Neuronal stem cell (in vitro differentiated cells): ENCODE measurements at regions not wholly inside any gene's neighbourhood (a gene's known extent, or its start where the extent isn't known, plus 50 kb on each side); places are given as distances from the start of the nearest gene placed in this dataset.

Experiments
- DNase-seq: peaks from one replicate; pipeline ENCODE4 v3.0.0-alpha.2; 2013; ENCODE audit warnings: low spot score
- H2AFZ ChIP-seq: one replicate; pipeline ENCODE4 v1.6.1; 2013; ENCODE audit warnings: mild to moderate bottlenecking, low read length, inconsistent platforms
- H2AK5ac ChIP-seq: 2 replicates; pipeline ENCODE4 v1.6.1; 2013; ENCODE audit warnings: low read depth, mild to moderate bottlenecking, inconsistent platforms, low read length, moderate library complexity, mixed read lengths
- H2BK120ac ChIP-seq: 2 replicates; pipeline ENCODE4 v1.6.1; 2013; ENCODE audit warnings: low read depth, mild to moderate bottlenecking, inconsistent platforms, low read length, moderate library complexity, mixed read lengths
- H2BK12ac ChIP-seq: one replicate; pipeline ENCODE4 v1.6.1; 2013; ENCODE audit warnings: low read length, inconsistent platforms
- H2BK15ac ChIP-seq: 2 replicates; pipeline ENCODE4 v1.6.1; 2013; ENCODE audit warnings: mild to moderate bottlenecking, low read length, inconsistent platforms, mixed read lengths
- H2BK5ac ChIP-seq: one replicate; pipeline ENCODE4 v1.6.1; 2013; ENCODE audit warnings: inconsistent platforms, mild to moderate bottlenecking, low read length, moderate library complexity
- H3K14ac ChIP-seq: one replicate; pipeline ENCODE4 v1.6.1; 2013; ENCODE audit warnings: low read length, inconsistent platforms
- H3K18ac ChIP-seq: 2 replicates; pipeline ENCODE4 v1.6.1; 2013; ENCODE audit warnings: low read length, inconsistent platforms
- H3K23ac ChIP-seq: 2 replicates; pipeline ENCODE4 v1.6.1; 2013; ENCODE audit warnings: low read depth, mild to moderate bottlenecking, mixed read lengths, low read length, inconsistent platforms; ENCODE audit not compliant: poor library complexity
- H3K27ac ChIP-seq: replicated peaks from 3 replicates; pipeline ENCODE4 v1.5.1; 2013; ENCODE audit warnings: low read length, inconsistent platforms
- H3K27me3 ChIP-seq, 3 experiments: 2 replicates each; pipeline ENCODE4 v1.6.1; 2013; ENCODE audit warnings: low read length in 3 of 3, mild to moderate bottlenecking in 2 of 3, inconsistent platforms in 1 of 3, low read depth in 1 of 3, mixed read lengths in 1 of 3, moderate library complexity in 1 of 3; ENCODE audit not compliant: control insufficient read depth in 3 of 3, insufficient read depth in 3 of 3
- H3K36me3 ChIP-seq, 2 donors: replicated peaks in 1 of 2; 2 replicates each; pipeline ENCODE4 v1.6.1; 2013; ENCODE audit warnings: low read length in 2 of 2; ENCODE audit not compliant: control insufficient read depth in 2 of 2, insufficient read depth in 2 of 2
- H3K4ac ChIP-seq: 2 replicates; pipeline ENCODE4 v1.6.1; 2013; ENCODE audit warnings: inconsistent platforms, mild to moderate bottlenecking, low read length, moderate library complexity
- H3K4me1 ChIP-seq, 2 donors: 1 replicate in 1 of 2; 2 replicates in 1 of 2; pipeline ENCODE4 v1.6.1; 2013; ENCODE audit warnings: low read length in 2 of 2, low read depth in 1 of 2; ENCODE audit not compliant: control insufficient read depth in 2 of 2, insufficient read depth in 1 of 2
- H3K4me2 ChIP-seq: one replicate; pipeline ENCODE4 v1.6.1; 2013; ENCODE audit warnings: mild to moderate bottlenecking, low read length, inconsistent platforms; ENCODE audit not compliant: insufficient read depth, poor library complexity, severe bottlenecking
- H3K4me3 ChIP-seq, 2 donors: 2 replicates each; pipeline ENCODE4 v1.5.1; 2013; ENCODE audit warnings: low read length in 2 of 2, mild to moderate bottlenecking in 2 of 2, inconsistent platforms in 1 of 2, moderate library complexity in 1 of 2
- H3K79me1 ChIP-seq: one replicate; pipeline ENCODE4 v1.6.1; 2013; ENCODE audit warnings: low read depth, mild to moderate bottlenecking, inconsistent platforms, low read length, moderate library complexity
- H3K9ac ChIP-seq: one replicate; pipeline ENCODE4 v1.6.1; 2013; ENCODE audit warnings: mild to moderate bottlenecking, low read depth, low read length, inconsistent platforms; ENCODE audit not compliant: poor library complexity
- H3K9me3 ChIP-seq, 2 donors: replicated peaks in 1 of 2; 2 replicates each; pipeline versions ENCODE3 to v1.6.1; 2013; ENCODE audit warnings: low read length in 2 of 2, mild to moderate bottlenecking in 2 of 2, inconsistent platforms in 1 of 2, low read depth in 1 of 2, mixed read lengths in 1 of 2, moderate library complexity in 1 of 2; ENCODE audit not compliant: control insufficient read depth in 2 of 2, insufficient read depth in 1 of 2
- H4K8ac ChIP-seq: one replicate; pipeline ENCODE4 v1.6.1; 2013; ENCODE audit warnings: low read depth, mild to moderate bottlenecking, inconsistent platforms, low read length, moderate library complexity
- H4K91ac ChIP-seq: one replicate; pipeline ENCODE4 v1.6.1; 2013; ENCODE audit warnings: low read length, low read depth, mild to moderate bottlenecking, inconsistent platforms; ENCODE audit not compliant: poor library complexity
- WGBS, 2 donors: extraction: QIAGEN DNeasy Blood & Tissue Kit; methylation state at CpG; one replicate each; pipeline ENCODE4 v1.1.7; 2013; ENCODE audit warnings: missing lambda C conversion rate in 2 of 2, mixed read lengths in 1 of 2; ENCODE audit not compliant: insufficient read length in 2 of 2, insufficient replicate concordance in 1 of 2; ENCODE audit errors: extremely low coverage in 2 of 2; 5-methylcytosine and 5-hydroxymethylcytosine counted together

- H3K4me1 ChIP-seq: peaks cover 0 to 11% of the 10 kb centered on the region in 2 donors
- no peaks in the 10 kb centered on the region for H3K36me3 ChIP-seq
- no peak overlapping the region for H3K14ac ChIP-seq
- H3K9me3 ChIP-seq: no peaks in the 10 kb centered on the region
- no peak overlapping the region for H3K23ac ChIP-seq
- DNase-seq: no peak
- no peaks in the 10 kb centered on the region for H3K79me1 ChIP-seq
- no peak overlapping the region for H2BK120ac ChIP-seq
- no peak overlapping the region for H3K4me3 ChIP-seq
- no peak overlapping the region for H2BK12ac ChIP-seq
- no peak overlapping the region for H3K18ac ChIP-seq
- no peak overlapping the region for H2BK5ac ChIP-seq
- WGBS, 2 donors: no CpG with 5 or more reads among the region's 1 CpG
- no peak overlapping the region for H4K91ac ChIP-seq
- H3K27ac ChIP-seq: no peak overlapping the region
- no peaks in the 10 kb centered on the region for H3K27me3 ChIP-seq
- H3K9ac ChIP-seq: no peak overlapping the region
- H2BK15ac ChIP-seq: no peak overlapping the region
- no peak overlapping the region for H3K4ac ChIP-seq
- H3K4me2 ChIP-seq: no peak overlapping the region
- no peak overlapping the region for H2AFZ ChIP-seq
- no peak overlapping the region for H4K8ac ChIP-seq
- no peak overlapping the region for H2AK5ac ChIP-seq
These were observed 681.3 kb upstream of the CDH2 start for GRCh38 chr18:28858248-28858647.

- H2AK5ac ChIP-seq: no peak overlapping the region
- no peak overlapping the region for H2BK120ac ChIP-seq
- H2BK5ac ChIP-seq: no peak overlapping the region
- no peak for DNase-seq
- no peak overlapping the region for H2BK15ac ChIP-seq
- no peak overlapping the region for H3K9ac ChIP-seq
- peaks cover 0 to 8% of the 10 kb centered on the region in 2 donors for H3K4me1 ChIP-seq
- no peak overlapping the region for H4K8ac ChIP-seq
- H3K27ac ChIP-seq: no peak overlapping the region
- no peak overlapping the region for H3K14ac ChIP-seq
- no peak overlapping the region for H3K4me3 ChIP-seq
- WGBS, 2 donors: no CpG with 5 or more reads among the region's 2 CpGs
- no peak overlapping the region for H3K4ac ChIP-seq
- no peak overlapping the region for H3K4me2 ChIP-seq
- H4K91ac ChIP-seq: no peak overlapping the region
- no peaks in the 10 kb centered on the region for H3K9me3 ChIP-seq
- no peaks in the 10 kb centered on the region for H3K27me3 ChIP-seq
- H2AFZ ChIP-seq: no peak overlapping the region
- H3K23ac ChIP-seq: no peak overlapping the region
- H3K18ac ChIP-seq: no peak overlapping the region
- H3K79me1 ChIP-seq: no peaks in the 10 kb centered on the region
- H3K36me3 ChIP-seq: no peaks in the 10 kb centered on the region
- no peak overlapping the region for H2BK12ac ChIP-seq
These were observed 679.1 kb upstream of the CDH2 start for GRCh38 chr18:28855989-28856388.

- Histone ChIP-seq H2AK5ac (no peak overlapping the region), H3K79me1 (no peaks in the 10 kb centered on the region), H3K4me3 (no peak overlapping the region), H3K4ac (no peak overlapping the region), H3K36me3 (no peaks in the 10 kb centered on the region), H3K4me2 (no peak overlapping the region), H3K14ac (no peak overlapping the region), H2AFZ (no peak overlapping the region), H2BK15ac (no peak overlapping the region), H4K8ac (no peak overlapping the region), H3K27ac (no peak overlapping the region), H2BK120ac (no peak overlapping the region), H2BK5ac (no peak overlapping the region), H3K18ac (no peak overlapping the region), H4K91ac (no peak overlapping the region), H3K9ac (no peak overlapping the region), H3K9me3 (no peaks in the 10 kb centered on the region), H3K23ac (no peak overlapping the region), H3K27me3 (no peaks in the 10 kb centered on the region), H3K4me1 (peaks cover 0 to 8% of the 10 kb centered on the region in 2 donors), H2BK12ac (no peak overlapping the region)
- no CpG with 5 or more reads among the region's 1 CpG for WGBS, 2 donors
- no peak for DNase-seq
These were observed 678.6 kb upstream of the CDH2 start for GRCh38 chr18:28855524-28855923.

- H3K4me1 ChIP-seq: peaks cover 0 to 8% of the 10 kb centered on the region in 2 donors
- H3K9ac ChIP-seq: no peak overlapping the region
- no peak overlapping the region for H3K4me2 ChIP-seq
- H2BK120ac ChIP-seq: no peak overlapping the region
- no peak overlapping the region for H2BK15ac ChIP-seq
- no peak for DNase-seq
- H3K9me3 ChIP-seq: no peaks in the 10 kb centered on the region
- no peak overlapping the region for H3K14ac ChIP-seq
- no peak overlapping the region for H2BK5ac ChIP-seq
- no peak overlapping the region for H3K27ac ChIP-seq
- H3K79me1 ChIP-seq: no peaks in the 10 kb centered on the region
- H2AK5ac ChIP-seq: no peak overlapping the region
- no peak overlapping the region for H3K23ac ChIP-seq
- H3K36me3 ChIP-seq: no peaks in the 10 kb centered on the region
- WGBS, 2 donors: no CpG with 5 or more reads among the region's 1 CpG
- H3K4me3 ChIP-seq: no peak overlapping the region
- H3K18ac ChIP-seq: no peak overlapping the region
- H4K91ac ChIP-seq: no peak overlapping the region
- no peak overlapping the region for H2BK12ac ChIP-seq
- H3K27me3 ChIP-seq: no peaks in the 10 kb centered on the region
- no peak overlapping the region for H2AFZ ChIP-seq
- H3K4ac ChIP-seq: no peak overlapping the region
- H4K8ac ChIP-seq: no peak overlapping the region
These were observed 678.0 kb upstream of the CDH2 start for GRCh38 chr18:28854964-28855363.
